ENCODE measurements at regions not wholly inside any gene's neighbourhood (a gene's known extent, or its start where the extent isn't known, plus 50 kb on each side); places are given as distances from the start of the nearest gene placed in this dataset.
"Not testable (repeated sequence)": the region's sequence is repeated elsewhere in the genome, so short reads cannot be mapped to it uniquely, and the experiment has no call there.

DNA sequence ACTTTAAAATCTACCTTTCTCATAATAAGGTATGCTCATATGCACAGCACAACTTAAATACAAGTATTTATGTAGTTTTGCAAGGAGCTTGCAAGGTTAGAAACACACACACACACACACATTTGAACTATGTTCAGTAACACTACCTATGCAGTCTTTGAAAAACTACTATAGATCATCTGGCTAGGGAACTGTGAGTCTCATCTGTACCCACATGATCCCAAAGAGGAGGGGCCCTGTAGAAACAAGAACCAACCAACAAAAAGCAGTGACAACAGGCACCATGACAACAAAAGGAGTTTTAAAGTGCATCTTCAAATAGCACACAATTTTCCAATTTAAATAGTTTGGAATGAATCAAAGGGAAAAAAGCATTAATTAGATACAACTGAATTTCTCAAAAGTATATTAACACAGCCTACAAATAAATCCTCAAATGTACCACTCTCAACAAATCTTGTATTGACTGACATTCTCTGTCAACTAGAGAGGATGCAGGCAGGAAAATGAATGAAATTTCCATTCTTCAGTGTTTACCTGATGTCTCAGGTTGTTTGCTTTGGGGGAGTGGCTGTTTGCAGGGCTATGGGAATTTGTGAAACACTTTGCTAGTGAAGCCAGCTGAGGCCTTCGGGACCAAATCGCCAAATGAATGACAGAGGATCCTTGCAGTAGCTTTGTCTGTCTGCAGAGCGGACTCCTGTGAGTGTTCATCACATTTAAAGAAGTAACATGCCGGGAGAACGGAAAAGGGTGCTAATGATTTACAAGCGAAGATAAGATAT lies 297.6 kb downstream of the BCL2L11 start:
- H3K9me3 ChIP-seq; H3K4me1 ChIP-seq; DNase-seq; H3K27me3 ChIP-seq; H3K4me3 ChIP-seq (replicated peaks in 1 of 3); H3K36me3 ChIP-seq; intact Hi-C loops (cut with DNase I); H3K27ac ChIP-seq: not testable (repeated sequence)
- 58 to 92% methylated on average over 2 of the region's 6 CpGs for WGBS, 2 donors

DNA sequence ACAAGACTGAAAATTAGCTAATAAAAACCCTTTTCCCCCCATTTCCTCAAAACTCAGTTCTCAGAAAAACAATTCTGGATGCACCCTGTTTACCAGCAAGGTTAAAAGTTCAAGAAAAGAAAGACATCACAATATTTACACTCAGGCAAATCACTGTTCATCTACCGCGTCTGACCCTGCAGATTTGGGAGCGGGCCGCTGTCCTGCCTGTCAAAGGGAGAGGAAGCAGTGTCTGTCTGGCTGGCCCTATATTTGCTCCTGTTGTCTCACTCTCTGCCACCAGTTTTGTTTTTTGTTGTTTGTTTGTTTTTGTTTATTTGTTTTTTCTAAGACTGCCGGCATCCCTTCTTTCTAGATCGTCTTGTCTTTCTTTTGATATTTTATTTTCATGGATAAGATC lies 299.4 kb downstream of the BCL2L11 start:
- H3K36me3 ChIP-seq; H3K4me3 ChIP-seq (replicated peaks in 1 of 3); H3K4me1 ChIP-seq; H3K9me3 ChIP-seq; DNase-seq; H3K27me3 ChIP-seq; H3K27ac ChIP-seq; intact Hi-C loops (cut with DNase I): not testable (repeated sequence)
- WGBS, 2 donors = 92 to 93% methylated on average over 5 to 6 of the region's 6 CpGs

DNA sequence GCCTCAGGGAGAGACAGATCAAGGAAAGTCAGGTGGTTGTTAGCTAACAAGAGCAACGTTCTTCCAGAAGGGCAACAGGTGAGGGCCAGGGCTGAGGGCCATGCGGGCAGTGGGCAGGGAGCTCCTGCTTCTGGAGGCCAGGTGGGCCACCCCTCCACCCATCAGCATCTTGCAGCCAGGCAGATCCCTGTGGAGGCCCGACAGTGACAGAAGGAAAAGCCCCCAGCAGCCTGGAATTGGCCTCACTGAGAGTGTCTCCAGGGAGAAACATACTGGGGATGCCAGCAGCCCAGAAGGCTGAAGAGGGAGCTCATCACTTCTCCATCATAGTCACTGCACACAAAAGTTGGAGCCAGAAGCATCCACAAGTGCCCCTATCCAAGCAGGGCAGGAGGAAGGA lies 300.1 kb downstream of the BCL2L11 start:
- H3K27ac ChIP-seq; intact Hi-C loops (cut with DNase I); H3K9me3 ChIP-seq; H3K4me3 ChIP-seq (replicated peaks in 1 of 3); H3K4me1 ChIP-seq; H3K36me3 ChIP-seq; DNase-seq; H3K27me3 ChIP-seq: not testable (repeated sequence)
- WGBS, 2 donors = 67 to 83% methylated on average over 1 to 3 of the region's 3 CpGs

DNA sequence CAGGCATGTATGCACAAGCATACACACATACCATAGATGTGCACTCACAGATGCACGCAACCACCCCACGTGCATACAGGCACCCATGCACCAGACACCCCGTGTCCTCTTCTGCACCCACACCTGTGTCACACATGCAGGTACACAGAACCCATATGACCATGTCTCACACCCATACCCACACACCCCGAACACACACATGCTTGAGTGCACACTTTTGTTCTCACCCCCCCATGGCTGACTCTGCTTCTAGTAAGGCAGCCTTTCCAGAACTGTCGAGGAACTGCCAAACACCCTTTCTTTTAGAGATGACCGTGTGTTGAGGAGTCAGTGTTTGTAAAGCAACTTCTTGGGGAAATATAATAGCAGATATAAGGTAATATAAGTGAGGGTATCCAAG lies 301.2 kb downstream of the BCL2L11 start:
- H3K27me3 ChIP-seq; DNase-seq; H3K4me1 ChIP-seq; H3K4me3 ChIP-seq (replicated peaks in 1 of 3); intact Hi-C loops (cut with DNase I); H3K9me3 ChIP-seq; H3K27ac ChIP-seq; H3K36me3 ChIP-seq: not testable (repeated sequence)
- WGBS, 2 donors = 93 to 96% methylated on average over 6 of the region's 6 CpGs

DNA sequence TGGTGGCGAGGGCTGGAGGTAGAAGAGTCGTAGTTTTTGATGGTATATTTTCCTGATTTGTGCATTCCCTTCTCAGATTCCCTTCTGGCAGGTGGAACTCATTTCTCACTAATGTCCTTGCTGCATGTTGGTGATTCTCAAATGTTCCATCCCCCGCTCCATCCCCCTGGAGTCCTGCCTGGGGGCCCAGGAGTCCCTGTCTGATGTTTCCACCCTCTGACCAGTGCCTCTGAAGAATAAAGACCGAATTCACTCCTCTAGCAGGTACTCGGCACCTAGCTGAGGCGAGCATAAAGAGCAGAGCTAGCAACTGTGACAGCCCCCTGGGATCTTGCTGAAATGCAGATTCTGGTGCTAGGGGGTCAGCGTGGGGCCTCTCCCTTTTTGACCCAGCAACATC lies 301.8 kb downstream of the BCL2L11 start:
- H3K36me3 ChIP-seq; intact Hi-C loops (cut with DNase I); H3K4me3 ChIP-seq (replicated peaks in 1 of 3): not testable (repeated sequence)

DNA sequence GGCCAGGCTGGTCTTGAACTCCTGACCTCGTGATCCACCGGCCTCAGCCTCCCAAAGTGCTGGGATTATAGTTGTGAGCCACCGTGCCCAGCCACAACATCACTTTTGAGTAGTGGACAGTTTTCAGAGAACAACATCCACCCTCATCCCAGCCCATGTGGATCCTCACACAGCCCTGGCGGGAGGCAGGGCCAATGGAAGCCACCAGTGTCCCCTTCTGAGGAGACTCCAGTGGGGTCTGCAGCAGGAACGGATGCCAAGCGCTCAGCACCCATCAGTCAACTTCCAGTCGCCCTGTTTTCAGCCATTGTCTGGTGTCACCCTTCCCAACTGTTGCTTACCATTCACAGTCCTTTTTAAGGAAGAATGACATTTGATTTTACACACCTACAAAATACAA lies 302.5 kb downstream of the BCL2L11 start:
- DNase-seq; intact Hi-C loops (cut with DNase I); H3K36me3 ChIP-seq; H3K4me3 ChIP-seq (replicated peaks in 1 of 3); H3K27ac ChIP-seq; H3K27me3 ChIP-seq; H3K4me1 ChIP-seq; H3K9me3 ChIP-seq: not testable (repeated sequence)
- WGBS, 2 donors = 100% methylated on average over 4 to 7 of the region's 7 CpGs

More for the DNA sequence above, 301.8 kb downstream of the BCL2L11 start:
- 85 to 92% methylated on average over 7 of the region's 7 CpGs for WGBS, 2 donors
- H3K27ac ChIP-seq, H3K4me1 ChIP-seq, H3K27me3 ChIP-seq, H3K9me3 ChIP-seq, DNase-seq: not testable (repeated sequence)

DNA sequence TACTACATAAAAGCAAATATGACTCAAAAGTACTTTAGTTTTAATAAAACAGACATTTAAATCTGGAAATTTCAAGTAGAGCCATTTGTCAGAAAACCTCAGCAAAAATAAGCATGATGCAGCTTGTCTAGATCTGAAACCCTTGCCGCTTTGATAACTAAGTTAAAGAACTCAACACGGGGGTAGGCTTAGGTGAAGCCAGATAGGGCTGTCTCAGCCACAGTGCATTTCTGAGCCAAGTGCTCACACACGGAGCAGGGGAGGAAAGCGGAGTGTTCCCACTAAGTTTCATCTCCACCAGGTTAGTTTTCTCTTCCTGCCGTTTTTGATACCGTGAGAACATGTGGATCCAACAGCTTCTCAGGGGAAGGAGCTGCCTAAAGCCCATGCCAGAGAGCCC lies 303.5 kb downstream of the BCL2L11 start:
- DNase-seq; H3K4me1 ChIP-seq; H3K36me3 ChIP-seq; intact Hi-C loops (cut with DNase I); H3K27me3 ChIP-seq; H3K9me3 ChIP-seq; H3K27ac ChIP-seq; H3K4me3 ChIP-seq (replicated peaks in 1 of 3): not testable (repeated sequence)
- 72 to 75% methylated on average over 2 to 4 of the region's 6 CpGs for WGBS, 2 donors

DNA sequence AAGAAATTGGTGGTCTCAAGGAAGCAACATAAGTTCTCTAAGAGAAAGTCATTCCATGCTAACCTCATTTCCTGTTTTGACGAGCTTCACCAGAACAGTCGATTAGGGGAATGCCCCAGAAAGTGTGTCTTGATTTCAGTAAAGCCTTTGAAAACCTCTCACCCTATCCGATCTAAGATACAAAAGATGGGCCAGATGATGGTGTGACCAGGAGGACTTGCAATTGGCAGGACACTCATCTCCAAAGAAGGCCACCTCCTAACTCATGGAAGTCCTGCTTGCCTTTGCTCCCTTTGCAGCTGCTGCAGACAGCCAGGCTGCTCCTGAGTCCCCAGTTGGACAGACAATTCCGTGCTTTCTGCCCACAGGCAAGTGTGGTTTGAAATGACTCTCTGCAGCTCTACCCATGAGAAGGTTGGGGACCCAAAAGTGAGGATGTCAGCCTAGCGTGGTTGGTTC lies 304.2 kb downstream of the BCL2L11 start:
- H3K36me3 ChIP-seq; H3K27me3 ChIP-seq; H3K9me3 ChIP-seq; H3K4me3 ChIP-seq (replicated peaks in 1 of 3); H3K27ac ChIP-seq; H3K4me1 ChIP-seq; DNase-seq; intact Hi-C loops (cut with DNase I): not testable (repeated sequence)
- WGBS, 2 donors = 67 to 87% methylated on average over 4 to 5 of the region's 5 CpGs

DNA sequence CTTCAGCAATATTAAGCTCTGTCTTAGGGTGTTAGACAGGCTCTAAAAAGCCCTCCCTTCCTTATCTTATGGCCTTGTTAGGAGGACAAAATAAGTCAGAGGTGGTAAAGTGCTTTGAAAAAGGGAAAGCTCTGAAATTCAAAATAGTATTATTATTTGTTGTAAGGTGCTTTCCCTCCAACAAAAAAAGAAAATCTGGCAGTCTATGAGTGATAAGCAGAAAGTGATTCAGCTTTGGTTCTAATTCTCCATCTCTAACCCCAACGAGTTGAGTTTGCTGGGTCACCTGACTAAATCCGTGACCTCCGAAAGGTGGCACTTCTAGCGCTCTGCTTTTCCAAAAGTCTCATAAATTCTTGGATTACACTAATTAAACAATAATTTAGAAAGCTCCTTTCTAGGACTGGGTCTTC lies 305.1 kb downstream of the BCL2L11 start:
- H3K4me3 ChIP-seq (replicated peaks in 1 of 3); H3K27me3 ChIP-seq; H3K36me3 ChIP-seq; DNase-seq; H3K9me3 ChIP-seq; intact Hi-C loops (cut with DNase I); H3K27ac ChIP-seq; H3K4me1 ChIP-seq: not testable (repeated sequence)
- 92 to 94% methylated on average over 4 of the region's 4 CpGs for WGBS, 2 donors

DNA sequence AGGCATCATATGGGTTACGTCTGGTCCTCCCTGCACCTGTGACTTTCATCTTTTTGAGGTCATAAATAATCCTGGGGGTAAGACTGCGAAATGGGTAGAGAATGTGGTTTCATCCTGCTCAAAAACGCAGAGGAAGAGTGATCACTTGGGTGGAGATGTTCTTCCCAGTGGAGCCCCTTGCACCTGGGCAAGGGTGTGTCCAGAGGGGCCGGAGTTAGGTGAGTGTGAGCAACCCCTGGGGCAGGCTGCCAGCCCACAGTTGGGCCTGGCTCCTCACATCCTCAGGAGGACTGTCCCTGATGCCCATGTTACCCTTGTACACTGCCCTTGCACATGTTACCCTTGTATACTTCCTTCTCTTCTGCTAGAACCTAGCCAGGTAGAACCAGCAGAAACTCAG lies 306.6 kb downstream of the BCL2L11 start:
- H3K36me3 ChIP-seq; DNase-seq; H3K4me3 ChIP-seq (replicated peaks in 1 of 3); H3K27me3 ChIP-seq; H3K4me1 ChIP-seq; intact Hi-C loops (cut with DNase I); H3K27ac ChIP-seq; H3K9me3 ChIP-seq: not testable (repeated sequence)
- WGBS, 2 donors = 93 to 100% methylated on average over 4 of the region's 4 CpGs

DNA sequence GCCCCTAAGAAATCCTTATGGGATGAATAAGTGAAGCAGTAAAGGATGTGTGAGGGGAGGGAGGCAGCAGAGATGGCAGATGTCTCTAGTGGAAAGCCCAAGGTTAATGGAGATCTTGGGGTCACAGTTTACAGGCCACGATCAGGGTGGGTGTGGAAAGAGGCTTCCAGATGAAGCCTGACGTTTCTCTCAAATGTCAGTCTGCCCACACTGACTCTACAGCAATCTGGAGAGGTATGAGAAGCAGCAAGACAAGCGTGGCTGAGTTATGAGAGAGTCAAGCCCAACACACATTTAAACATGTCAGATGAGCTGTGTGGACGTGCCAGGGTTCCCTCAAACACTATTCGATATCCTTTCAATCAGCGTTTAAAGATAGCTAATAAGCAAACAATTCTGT lies 308.2 kb downstream of the BCL2L11 start:
- intact Hi-C loops (cut with DNase I); H3K27me3 ChIP-seq: not testable (repeated sequence)
- 82 to 93% methylated on average over 4 to 6 of the region's 6 CpGs for WGBS, 2 donors

DNA sequence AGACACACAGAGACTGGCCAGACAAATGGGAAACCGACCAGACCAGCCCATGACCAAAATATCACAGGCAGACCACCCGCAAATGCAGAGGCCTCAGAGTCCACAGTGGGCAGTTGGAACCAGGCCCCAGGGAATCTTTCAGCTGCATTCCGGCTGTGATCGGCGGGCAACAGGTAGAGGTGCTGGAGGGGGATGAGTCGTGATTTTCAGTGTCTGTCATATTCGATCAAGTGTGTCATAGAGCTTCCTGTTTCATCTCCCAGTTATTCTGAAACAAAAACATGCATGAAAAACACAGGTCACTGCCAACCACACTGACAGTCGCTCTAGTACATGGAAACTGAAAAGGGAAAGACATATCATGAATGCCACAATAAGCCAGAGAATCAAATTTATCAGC lies 308.6 kb downstream of the BCL2L11 start:
- DNase-seq; H3K36me3 ChIP-seq; H3K4me3 ChIP-seq (replicated peaks in 1 of 3); H3K9me3 ChIP-seq; H3K4me1 ChIP-seq; H3K27me3 ChIP-seq; H3K27ac ChIP-seq; intact Hi-C loops (cut with DNase I): not testable (repeated sequence)
- 70 to 84% methylated on average over 5 to 7 of the region's 8 CpGs for WGBS, 2 donors

More for the DNA sequence above, 308.2 kb downstream of the BCL2L11 start:
- not testable (repeated sequence) for H3K4me3 ChIP-seq (replicated peaks in 1 of 3); DNase-seq; H3K27ac ChIP-seq; H3K36me3 ChIP-seq; H3K9me3 ChIP-seq; H3K4me1 ChIP-seq

DNA sequence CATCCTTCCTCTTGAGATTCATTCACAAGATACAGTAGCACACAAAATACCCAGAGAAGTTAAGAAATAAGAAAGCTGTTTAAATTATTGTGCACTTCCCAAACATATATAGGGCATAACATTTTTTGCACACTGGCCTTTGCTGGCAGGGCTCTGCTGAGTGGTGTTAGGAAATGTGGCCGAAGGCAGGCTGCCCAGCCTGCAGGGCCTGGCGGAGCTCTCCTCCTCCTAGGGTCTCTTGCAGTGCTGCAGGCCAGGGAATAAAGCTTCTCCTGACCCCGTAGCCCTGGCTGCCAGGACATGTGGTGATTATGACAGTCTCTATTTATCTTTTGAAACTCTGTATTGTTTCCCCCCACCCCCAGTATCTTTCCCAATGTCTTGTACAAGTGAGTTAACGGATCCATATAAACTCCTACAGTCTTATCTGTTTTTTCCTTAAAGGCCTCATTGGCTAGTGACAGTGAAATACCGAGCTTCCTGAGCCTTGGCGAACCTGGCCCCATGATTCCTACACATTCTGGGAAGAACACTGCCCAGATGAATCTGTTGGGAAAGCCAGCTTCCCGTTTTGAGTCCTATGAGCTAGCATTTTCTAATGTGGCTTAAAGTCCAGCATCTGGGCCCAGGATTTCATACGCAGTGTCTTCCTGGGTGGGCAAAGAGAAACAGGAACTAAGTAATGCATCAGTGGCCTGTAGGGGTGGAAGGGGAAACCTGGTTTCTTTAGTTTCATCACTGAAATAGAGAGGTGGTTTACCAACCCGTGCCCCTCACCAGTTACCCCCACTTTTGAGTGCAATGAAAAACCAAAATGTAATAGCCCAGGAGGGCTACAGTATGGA lies 310.3 kb downstream of the BCL2L11 start:
- H3K27me3 ChIP-seq; H3K9me3 ChIP-seq; H3K36me3 ChIP-seq; H3K4me1 ChIP-seq; intact Hi-C loops (cut with DNase I); H3K27ac ChIP-seq; H3K4me3 ChIP-seq (replicated peaks in 1 of 3); DNase-seq: not testable (repeated sequence)
- 88% methylated on average over 5 to 7 of the region's 9 CpGs for WGBS, 2 donors

All from thyroid gland (tissue), 4 donors.